ENCODE measurements at regions not wholly inside any gene's neighbourhood (a gene's known extent, or its start where the extent isn't known, plus 50 kb on each side); places are given as distances from the start of the nearest gene placed in this dataset.

GRCh38 chr7:136452949-136453348 is 415.5 kb upstream of the CHRM2 start:
- TF ChIP-seq CTCF (IDR thresholded peaks at IDR 0.05; ENCODE audit: low read length) (no peak), EZH2 (IDR thresholded peaks at IDR 0.05; ENCODE audit: borderline replicate concordance, low read length) (no peak)

All from OCI-LY1 (cell line).